Activated naive CD8-positive, alpha-beta T cell (primary cell): ENCODE measurements at regions not wholly inside any gene's neighbourhood (a gene's known extent, or its start where the extent isn't known, plus 50 kb on each side); places are given as distances from the start of the nearest gene placed in this dataset.

Experiments used
- H3K27ac Mint-ChIP-seq: one replicate; pipeline ENCODE4 v1.8.0; 2021; ENCODE audit warnings: mixed read lengths
- H3K27me3 Mint-ChIP-seq: one replicate; pipeline ENCODE4 v1.8.0; 2021; ENCODE audit warnings: mixed read lengths
- H3K36me3 Mint-ChIP-seq: one replicate; pipeline ENCODE4 v1.8.0; 2021; ENCODE audit warnings: mixed read lengths
- H3K4me1 Mint-ChIP-seq: one replicate; pipeline ENCODE4 v1.8.0; 2021; ENCODE audit warnings: low read depth, mixed read lengths
- H3K4me3 Mint-ChIP-seq: one replicate; pipeline ENCODE4 v1.8.0; 2021; ENCODE audit warnings: mild to moderate bottlenecking, mixed read lengths
- H3K9me3 Mint-ChIP-seq: one replicate; pipeline ENCODE4 v1.8.0; 2021; ENCODE audit warnings: low read depth, mixed read lengths

- Mint-ChIP-seq H3K36me3 (no peaks in the 10 kb centered on the region), H3K27me3 (no peaks in the 10 kb centered on the region), H3K9me3 (no peaks in the 10 kb centered on the region), H3K4me3 (no peak overlapping the region), H3K4me1 (peaks cover 19% of the 10 kb centered on the region), H3K27ac (no peak overlapping the region)
Observed at GRCh38 chr6:15882345-15882744, 219.5 kb upstream of the DTNBP1 start.

- Mint-ChIP-seq H3K27ac (no peak overlapping the region), H3K9me3 (no peaks in the 10 kb centered on the region), H3K36me3 (no peaks in the 10 kb centered on the region), H3K4me3 (no peak overlapping the region), H3K4me1 (peaks cover 19% of the 10 kb centered on the region), H3K27me3 (no peaks in the 10 kb centered on the region)
Observed at GRCh38 chr6:15881150-15881549, 218.3 kb upstream of the DTNBP1 start.

GRCh38 chr6:15880262-15880973, 217.6 kb upstream of the DTNBP1 start:
- Mint-ChIP-seq H3K27me3 (no peaks in the 10 kb centered on the region), H3K4me3 (no peak overlapping the region)

GRCh38 chr6:15879371-15880261, 216.8 kb upstream of the DTNBP1 start:
- Mint-ChIP-seq H3K27ac (peak overlapping the region; percentile 62), H3K4me3 (no peak overlapping the region), H3K36me3 (no peaks in the 10 kb centered on the region), H3K9me3 (no peaks in the 10 kb centered on the region), H3K27me3 (peaks cover 1% of the 10 kb centered on the region), H3K4me1 (peaks cover 19% of the 10 kb centered on the region)

More at GRCh38 chr6:15880262-15880973, 217.6 kb upstream of the DTNBP1 start:
- no peaks in the 10 kb centered on the region for H3K9me3 Mint-ChIP-seq
- peak overlapping the region; percentile 62 for H3K27ac Mint-ChIP-seq
- no peaks in the 10 kb centered on the region for H3K36me3 Mint-ChIP-seq
- H3K4me1 Mint-ChIP-seq, result peaks cover 19% of the 10 kb centered on the region

- H3K27ac Mint-ChIP-seq, result no peak overlapping the region
- no peak overlapping the region for H3K4me3 Mint-ChIP-seq
- peaks cover 19% of the 10 kb centered on the region for H3K4me1 Mint-ChIP-seq
- no peaks in the 10 kb centered on the region for H3K9me3 Mint-ChIP-seq
- H3K27me3 Mint-ChIP-seq, result peaks cover 3% of the 10 kb centered on the region
- H3K36me3 Mint-ChIP-seq, result no peaks in the 10 kb centered on the region
Observed at GRCh38 chr6:15877231-15877630, 214.4 kb upstream of the DTNBP1 start.

GRCh38 chr6:15876406-15876805, 213.6 kb upstream of the DTNBP1 start:
- H3K4me3 Mint-ChIP-seq, result no peak overlapping the region
- no peaks in the 10 kb centered on the region for H3K36me3 Mint-ChIP-seq
- H3K27ac Mint-ChIP-seq, result no peak overlapping the region
- H3K27me3 Mint-ChIP-seq, result peaks cover 3% of the 10 kb centered on the region
- H3K9me3 Mint-ChIP-seq, result no peaks in the 10 kb centered on the region
- peaks cover 19% of the 10 kb centered on the region for H3K4me1 Mint-ChIP-seq

GRCh38 chr6:15875797-15876196, 213.0 kb upstream of the DTNBP1 start:
- H3K4me1 Mint-ChIP-seq, result peaks cover 16% of the 10 kb centered on the region
- no peak overlapping the region for H3K27ac Mint-ChIP-seq

GRCh38 chr6:15874821-15875220, 212.0 kb upstream of the DTNBP1 start:
- H3K36me3 Mint-ChIP-seq, result no peaks in the 10 kb centered on the region
- H3K9me3 Mint-ChIP-seq, result no peaks in the 10 kb centered on the region
- peaks cover 4% of the 10 kb centered on the region for H3K27me3 Mint-ChIP-seq
- no peak overlapping the region for H3K4me3 Mint-ChIP-seq
- H3K27ac Mint-ChIP-seq, result no peak overlapping the region
- H3K4me1 Mint-ChIP-seq, result peaks cover 8% of the 10 kb centered on the region

More at GRCh38 chr6:15875797-15876196, 213.0 kb upstream of the DTNBP1 start:
- no peak overlapping the region for H3K4me3 Mint-ChIP-seq
- peaks cover 3% of the 10 kb centered on the region for H3K27me3 Mint-ChIP-seq
- no peaks in the 10 kb centered on the region for H3K36me3 Mint-ChIP-seq
- no peaks in the 10 kb centered on the region for H3K9me3 Mint-ChIP-seq

GRCh38 chr6:15874326-15874725, 211.5 kb upstream of the DTNBP1 start:
- peaks cover 3% of the 10 kb centered on the region for H3K4me1 Mint-ChIP-seq
- no peak overlapping the region for H3K27ac Mint-ChIP-seq
- H3K27me3 Mint-ChIP-seq, result peaks cover 4% of the 10 kb centered on the region
- no peaks in the 10 kb centered on the region for H3K36me3 Mint-ChIP-seq
- H3K9me3 Mint-ChIP-seq, result no peaks in the 10 kb centered on the region
- H3K4me3 Mint-ChIP-seq, result no peak overlapping the region

GRCh38 chr6:15872241-15873103, 209.6 kb upstream of the DTNBP1 start:
- peaks cover 5% of the 10 kb centered on the region for H3K27me3 Mint-ChIP-seq
- no peaks in the 10 kb centered on the region for H3K9me3 Mint-ChIP-seq
- no peaks in the 10 kb centered on the region for H3K36me3 Mint-ChIP-seq
- no peaks in the 10 kb centered on the region for H3K4me1 Mint-ChIP-seq
- no peak overlapping the region for H3K4me3 Mint-ChIP-seq
- no peak overlapping the region for H3K27ac Mint-ChIP-seq

GRCh38 chr6:15871276-15871675, 208.4 kb upstream of the DTNBP1 start:
- Mint-ChIP-seq H3K27ac (no peak overlapping the region), H3K4me1 (no peaks in the 10 kb centered on the region), H3K36me3 (no peaks in the 10 kb centered on the region), H3K9me3 (no peaks in the 10 kb centered on the region), H3K4me3 (no peak overlapping the region), H3K27me3 (peaks cover 5% of the 10 kb centered on the region)

GRCh38 chr6:15870333-15871043, 207.7 kb upstream of the DTNBP1 start:
- Mint-ChIP-seq H3K36me3 (no peaks in the 10 kb centered on the region), H3K27me3 (peaks cover 8% of the 10 kb centered on the region), H3K4me1 (no peaks in the 10 kb centered on the region), H3K4me3 (no peak overlapping the region), H3K27ac (no peak overlapping the region), H3K9me3 (no peaks in the 10 kb centered on the region)

- Mint-ChIP-seq H3K36me3 (no peaks in the 10 kb centered on the region), H3K27ac (no peak overlapping the region), H3K9me3 (no peaks in the 10 kb centered on the region), H3K4me3 (no peak overlapping the region), H3K4me1 (no peaks in the 10 kb centered on the region), H3K27me3 (peaks cover 4% of the 10 kb centered on the region)
Observed at GRCh38 chr6:15864708-15865062, 201.9 kb upstream of the DTNBP1 start.

GRCh38 chr6:15864038-15864707, 201.3 kb upstream of the DTNBP1 start:
- no peaks in the 10 kb centered on the region for H3K4me1 Mint-ChIP-seq
- H3K27ac Mint-ChIP-seq, result no peak overlapping the region
- H3K36me3 Mint-ChIP-seq, result no peaks in the 10 kb centered on the region
- no peaks in the 10 kb centered on the region for H3K9me3 Mint-ChIP-seq
- peaks cover 4% of the 10 kb centered on the region for H3K27me3 Mint-ChIP-seq
- no peak overlapping the region for H3K4me3 Mint-ChIP-seq
